ENCODE measurements at regions not wholly inside any gene's neighbourhood (a gene's known extent, or its start where the extent isn't known, plus 50 kb on each side); places are given as distances from the start of the nearest gene placed in this dataset.

DNA sequence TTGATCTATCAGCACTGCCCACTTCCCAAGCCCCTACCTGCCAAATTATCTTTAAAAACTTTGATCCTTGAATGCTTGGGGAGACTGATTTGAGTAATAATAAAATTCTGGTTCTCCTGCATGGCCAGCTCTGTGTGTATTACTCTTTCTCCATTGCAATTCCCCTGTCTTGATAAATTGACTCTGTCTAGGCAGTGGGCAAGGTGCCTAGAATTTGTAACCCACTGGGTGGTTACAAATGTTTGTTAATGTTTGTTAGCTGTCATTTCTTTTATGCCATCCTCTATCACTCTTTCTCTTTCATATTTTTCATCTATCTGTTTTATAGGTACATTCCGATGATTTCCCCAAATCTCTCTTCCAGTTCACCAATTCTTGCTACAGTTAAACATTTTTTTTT lies 694.1 kb downstream of the TYW1 start:
- DNase-seq (ENCODE audit: low read depth) = no peak

DNA sequence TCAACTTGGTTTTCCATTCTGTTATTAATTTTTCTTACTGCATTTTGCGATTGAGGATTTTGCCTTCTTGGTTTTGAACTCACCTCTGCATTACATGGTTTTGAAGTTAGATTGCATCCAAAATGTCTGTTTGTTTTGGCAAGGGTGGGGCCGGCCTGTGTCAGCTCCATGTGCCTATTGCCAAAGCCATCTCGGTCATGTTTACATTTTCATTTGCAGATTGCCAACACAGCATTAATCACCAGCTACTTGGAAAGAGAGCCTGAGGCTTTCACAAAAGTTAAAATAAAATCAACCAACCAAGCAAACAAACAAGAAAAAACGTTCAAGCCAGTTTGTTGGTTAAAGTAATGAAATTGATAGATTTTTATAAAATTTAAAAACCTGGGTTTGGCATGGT lies 695.8 kb downstream of the TYW1 start:
- no peak for DNase-seq (ENCODE audit: low read depth)

DNA sequence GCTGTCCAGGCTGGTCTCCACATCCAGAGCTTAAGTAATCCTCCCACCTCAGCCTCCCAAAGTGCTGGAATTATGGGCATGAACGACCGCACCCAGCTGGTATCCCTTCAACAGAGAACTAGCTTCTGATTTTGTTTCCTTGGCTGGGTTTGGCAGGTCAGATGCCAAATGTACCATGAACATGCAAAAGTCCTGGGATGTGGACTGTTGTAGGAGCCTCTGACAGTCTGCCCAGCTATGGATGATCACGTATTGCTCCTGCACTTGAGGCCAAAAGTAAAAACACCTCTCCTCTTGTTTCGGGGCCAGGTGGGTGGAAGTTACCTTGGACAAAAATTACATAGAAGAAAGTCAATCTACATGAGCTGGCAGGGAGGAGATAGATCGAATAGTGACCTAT lies 699.5 kb downstream of the TYW1 start:
- no peak for DNase-seq (ENCODE audit: low read depth)

DNA sequence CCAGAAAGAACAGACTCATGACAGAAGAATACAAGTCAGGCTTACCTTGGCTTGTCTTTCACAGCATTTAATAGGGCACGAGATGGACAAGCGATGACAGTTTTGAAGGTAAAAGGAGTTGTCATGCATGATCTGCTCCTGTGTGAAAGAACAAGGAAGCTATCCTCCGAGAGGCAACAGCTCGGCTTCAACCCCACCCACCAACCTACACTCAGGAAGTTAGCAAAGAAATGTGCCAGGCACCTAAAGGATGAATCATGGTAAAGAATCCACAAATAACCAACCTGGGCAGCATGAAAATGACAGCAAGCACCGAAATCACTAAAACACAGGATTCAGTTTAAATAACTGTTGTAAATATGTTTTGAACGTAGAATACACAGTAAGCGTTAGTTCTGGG lies 700.2 kb downstream of the TYW1 start:
- no peak for DNase-seq (ENCODE audit: low read depth)

DNA sequence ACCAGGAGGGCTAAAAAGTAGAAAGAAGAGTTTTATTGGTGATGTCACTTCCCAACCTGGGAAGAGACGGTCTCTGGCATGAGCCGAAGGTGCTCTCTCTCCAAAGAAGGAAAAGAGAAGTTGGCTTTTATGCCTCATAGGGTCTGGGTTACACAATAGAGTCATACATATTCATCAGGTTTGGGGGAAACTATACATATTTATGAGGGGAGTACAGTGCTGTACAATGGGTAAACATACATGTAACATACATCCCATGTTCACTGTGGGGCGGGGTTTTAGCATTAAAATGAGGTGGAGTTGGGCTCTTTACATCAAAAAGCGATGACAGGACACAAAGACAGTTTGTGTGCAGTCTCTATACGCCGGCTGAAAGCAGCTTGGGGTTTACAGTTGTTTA lies 701.7 kb downstream of the TYW1 start:
- no peak for DNase-seq (ENCODE audit: low read depth)

DNA sequence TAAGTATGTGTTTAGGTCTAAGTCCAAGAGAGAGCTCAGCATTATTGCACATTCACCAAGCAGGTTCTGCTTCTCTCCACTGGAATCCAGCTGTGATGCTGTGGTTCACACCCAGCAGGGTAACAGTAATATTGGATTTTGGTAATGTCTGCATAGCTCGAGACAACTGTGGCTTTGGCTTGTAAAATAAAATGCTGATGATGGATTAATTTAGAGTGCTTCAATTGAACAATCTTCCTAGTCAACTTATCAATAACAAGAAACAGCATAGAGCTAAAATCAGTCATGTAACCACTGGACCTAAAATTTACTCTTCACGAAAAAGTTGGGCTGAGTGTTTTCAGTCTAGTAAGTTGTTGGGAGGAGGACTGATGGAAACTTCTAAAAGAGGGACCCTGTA lies 709.2 kb downstream of the TYW1 start:
- no peak for DNase-seq (ENCODE audit: low read depth)

DNA sequence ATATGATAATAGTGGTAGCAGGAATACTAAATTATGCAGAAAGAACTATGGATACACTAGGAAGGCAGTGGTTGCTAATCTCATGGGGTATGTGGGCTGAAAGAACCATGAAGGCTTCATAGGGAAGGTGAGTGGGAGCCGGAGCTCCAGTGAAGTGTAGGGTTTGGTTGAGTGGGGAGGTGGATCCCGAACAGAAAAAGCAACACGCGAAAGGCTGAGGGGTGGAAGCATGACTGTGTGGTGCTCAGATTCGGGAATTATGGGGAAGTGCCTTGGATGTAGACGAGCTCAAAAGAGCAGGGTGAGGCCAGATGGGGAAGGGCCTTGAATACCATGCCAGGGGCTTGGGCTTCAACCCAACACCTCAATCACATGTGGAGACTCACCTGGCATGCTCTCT lies 715.1 kb downstream of the TYW1 start:
- DNase-seq (ENCODE audit: low read depth) = no peak

DNA sequence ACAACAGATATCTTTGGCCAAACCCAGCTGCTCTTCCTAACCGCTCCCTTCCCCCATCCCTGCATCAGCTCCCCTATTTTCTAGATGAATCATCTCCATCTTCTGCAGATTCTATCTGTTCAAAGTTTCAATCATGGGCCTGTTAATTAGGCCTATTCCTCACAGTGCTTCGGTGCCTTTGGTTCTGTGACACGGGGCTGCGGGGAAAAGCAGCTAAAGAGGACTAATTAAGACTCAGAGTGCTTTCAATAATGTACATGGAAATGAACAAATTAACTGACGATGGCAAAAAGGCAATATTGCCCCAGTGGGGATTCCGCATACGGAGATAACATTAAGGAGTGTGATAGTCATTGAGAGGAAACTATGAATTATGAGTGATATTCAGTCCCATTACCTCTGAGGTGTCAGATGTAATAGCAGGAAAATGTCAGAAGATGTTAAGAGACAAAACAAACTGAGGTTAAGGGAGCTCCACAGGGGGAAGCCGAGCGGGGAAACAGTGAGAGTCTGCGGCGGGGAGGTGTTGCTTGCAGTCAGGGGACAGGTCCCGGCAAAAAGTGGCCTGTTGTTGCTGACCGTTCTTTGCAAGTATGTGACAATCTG lies 716.9 kb downstream of the TYW1 start:
- no peak for DNase-seq (ENCODE audit: low read depth)

DNA sequence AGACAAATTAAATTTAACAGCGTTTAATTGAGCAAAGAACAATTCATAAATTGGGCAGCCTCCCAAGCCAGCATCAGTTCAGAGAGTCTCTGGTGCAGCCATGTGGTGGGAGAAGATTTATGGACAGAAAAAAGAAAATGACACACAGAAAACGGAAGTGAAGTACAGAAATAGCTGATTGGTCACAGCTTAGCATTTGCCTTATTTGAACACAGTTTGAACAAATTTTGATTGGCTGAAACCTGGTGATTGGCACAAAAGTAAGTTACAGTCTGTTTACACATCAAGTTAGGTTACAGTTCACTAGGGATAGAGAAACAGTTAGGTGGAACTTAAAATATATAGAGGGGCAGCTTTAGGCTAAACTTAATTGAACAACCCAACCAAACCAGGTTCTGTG lies 720.1 kb downstream of the TYW1 start:
- DNase-seq (ENCODE audit: low read depth) = no peak

DNA sequence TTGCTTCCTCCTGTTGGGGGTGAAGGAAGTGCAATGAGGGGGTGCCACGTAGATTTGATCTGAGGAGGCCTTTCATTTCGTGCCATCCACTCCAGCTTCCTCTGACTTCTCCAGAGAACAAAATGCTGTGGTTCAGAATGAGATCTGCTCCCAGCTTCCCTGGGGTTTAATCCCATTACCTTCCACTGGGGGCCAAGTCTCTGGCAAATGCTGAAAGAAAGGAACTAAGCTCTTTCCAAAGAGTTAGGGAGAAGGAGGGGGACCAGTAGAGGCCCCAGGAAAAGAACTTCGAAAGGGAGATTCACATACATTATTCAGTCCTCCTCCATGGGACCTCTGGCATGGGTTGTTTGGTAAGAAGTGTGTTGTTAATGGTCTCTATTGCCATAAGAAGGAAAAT lies 727.0 kb downstream of the TYW1 start:
- DNase-seq (ENCODE audit: low read depth) = no peak

DNA sequence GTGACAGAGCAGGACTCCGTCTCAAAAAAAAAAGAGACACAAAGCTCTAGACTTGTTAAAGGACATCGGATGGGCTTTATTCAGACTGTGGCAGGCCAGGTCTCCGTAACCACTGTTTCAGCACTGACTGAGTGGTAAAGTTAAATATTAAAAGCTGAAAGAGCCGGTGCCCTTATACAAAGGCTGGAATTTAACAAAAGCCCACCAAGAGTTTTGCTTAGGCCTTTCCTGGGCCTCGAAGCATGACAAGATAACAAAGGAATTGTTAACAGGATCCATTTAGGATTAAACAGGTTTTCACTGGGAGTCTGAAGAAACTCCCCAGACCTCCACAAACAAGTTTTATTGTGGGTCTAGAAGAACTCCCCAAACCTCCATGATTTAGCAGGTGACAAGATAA lies 727.8 kb downstream of the TYW1 start:
- DNase-seq (ENCODE audit: low read depth) = no peak

DNA sequence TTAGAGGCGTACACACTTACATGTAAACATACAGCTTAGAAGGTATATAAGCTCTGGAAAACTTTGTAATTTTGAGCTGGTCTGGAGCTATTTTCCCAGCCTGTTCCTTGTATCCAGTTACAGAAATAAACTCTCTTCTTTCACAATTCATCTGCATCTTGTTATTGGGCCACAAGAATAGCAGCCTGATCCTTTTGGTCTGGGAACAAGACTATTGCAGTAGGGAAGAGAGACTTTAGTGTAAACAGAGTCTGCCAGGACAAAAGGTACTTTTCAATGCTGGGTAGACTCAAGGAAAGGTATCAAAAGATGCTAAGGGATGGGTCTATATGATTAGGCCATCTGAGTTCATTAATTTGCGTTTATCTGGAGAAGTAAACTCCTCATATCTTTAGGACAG lies 728.3 kb downstream of the TYW1 start:
- DNase-seq (ENCODE audit: low read depth) = no peak

DNA sequence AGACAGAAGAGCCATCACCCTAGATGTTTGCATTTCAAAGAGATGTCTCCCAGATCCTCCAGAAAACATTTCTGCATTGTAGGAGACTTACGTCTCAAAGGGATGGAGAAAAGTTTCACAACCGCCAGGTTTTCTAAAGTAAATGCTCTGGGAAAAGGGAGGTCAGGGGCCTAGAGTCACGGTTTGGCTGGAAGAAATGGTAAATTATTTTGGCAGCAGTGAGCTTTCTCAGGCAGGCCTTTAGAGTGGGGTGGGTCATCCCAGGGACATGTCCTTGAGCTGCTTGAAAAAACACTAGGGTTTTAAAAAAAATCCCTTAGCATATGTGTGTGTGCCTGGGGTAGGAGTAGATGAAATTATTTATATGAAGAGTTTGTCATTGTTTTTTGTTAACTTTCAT lies 728.8 kb downstream of the TYW1 start:
- no peak for DNase-seq (ENCODE audit: low read depth)

DNA sequence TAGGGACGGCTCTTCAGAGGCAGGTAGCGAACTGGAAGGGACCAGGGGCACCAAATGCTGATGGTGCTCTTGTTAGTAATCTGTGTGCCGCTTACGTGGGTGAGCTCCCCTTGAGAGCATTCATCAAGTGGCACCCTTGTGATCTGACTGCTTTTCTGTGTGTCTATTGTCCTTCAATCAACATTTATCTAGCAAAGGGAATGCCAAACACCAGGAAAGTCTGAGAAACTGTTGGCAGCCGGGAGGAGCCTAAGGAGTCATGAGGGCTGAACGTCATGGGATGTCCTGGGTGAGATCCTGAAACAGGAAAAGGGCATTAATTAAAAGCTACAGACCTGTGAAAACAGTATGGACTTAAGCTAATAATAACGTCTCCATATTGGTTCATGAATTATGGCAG lies 733.1 kb downstream of the TYW1 start:
- no peak for DNase-seq (ENCODE audit: low read depth)

DNA sequence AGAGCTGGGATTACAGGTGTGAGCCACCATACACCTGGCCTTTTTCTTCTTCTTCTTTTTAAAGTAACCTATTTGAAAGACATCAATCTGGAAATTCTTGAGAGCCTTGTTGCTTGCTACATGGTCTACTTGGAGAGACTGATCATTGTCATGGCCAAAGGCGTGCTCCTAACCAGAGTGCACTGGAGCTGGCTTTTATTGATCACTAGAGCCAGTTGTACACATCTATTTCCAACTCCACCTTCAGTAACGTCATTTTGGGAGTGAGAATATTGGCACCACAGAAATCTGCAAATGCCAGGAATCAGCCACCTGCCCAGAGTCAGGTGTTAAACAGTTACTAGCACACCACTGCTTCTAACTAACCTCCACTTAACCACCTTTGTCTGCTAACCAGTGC lies 735.1 kb downstream of the TYW1 start:
- DNase-seq (ENCODE audit: low read depth) = no peak

DNA sequence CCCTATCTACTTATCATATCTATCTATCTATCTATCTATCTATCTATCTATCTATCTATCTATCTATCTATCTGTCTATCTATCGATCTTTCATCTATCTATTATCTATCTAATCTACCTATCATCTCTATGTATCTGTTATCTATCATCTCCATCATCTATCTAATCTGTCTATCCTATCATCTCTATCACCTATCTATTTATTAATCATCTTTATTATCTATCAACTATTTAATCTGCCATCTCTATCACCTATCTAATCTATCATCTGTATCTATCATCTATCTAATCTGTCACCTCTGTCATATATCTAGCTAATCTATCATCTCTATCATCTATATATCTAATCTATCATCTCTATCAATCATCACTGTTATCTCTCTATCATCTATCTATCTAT lies 736.3 kb downstream of the TYW1 start:
- no peak for DNase-seq (ENCODE audit: low read depth)

DNA sequence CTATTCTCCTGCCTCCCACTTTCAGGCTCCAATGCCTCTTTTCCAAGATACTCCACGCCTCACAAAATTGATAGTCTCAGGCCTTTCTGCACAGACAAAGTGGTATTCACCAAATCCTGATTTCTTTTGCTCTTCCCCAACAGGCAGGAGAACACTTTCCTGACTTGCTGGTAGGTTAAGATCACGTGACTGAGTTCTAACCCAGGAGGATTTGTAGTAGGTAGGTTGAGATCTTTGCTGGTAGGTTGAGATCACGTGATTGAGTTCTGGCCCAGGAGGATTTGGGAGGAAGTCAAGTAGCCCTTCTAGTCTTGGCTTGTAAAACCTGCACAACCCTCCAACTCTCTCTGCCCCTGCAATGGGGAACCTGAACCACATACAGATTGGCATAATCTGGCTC lies 741.5 kb downstream of the TYW1 start:
- DNase-seq (ENCODE audit: low read depth) = no peak

DNA sequence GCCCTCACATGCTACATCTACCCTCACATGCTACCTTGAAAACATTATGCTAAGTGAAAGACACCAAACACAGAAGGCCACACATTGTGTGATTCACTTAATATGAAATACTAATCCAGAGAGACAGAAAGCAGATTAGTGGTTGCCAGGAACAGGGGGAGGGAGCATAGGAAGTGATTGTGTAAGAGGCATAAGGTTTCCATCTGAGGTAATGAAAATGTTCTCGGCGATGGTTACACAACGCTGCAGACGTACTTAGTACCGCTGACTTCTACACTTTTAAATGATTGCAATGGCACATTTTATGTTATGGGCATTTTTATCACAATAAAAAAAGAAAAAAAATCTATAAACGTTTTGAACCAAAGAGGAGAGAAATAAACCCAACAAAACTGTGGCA lies 742.3 kb downstream of the TYW1 start:
- no peak for DNase-seq (ENCODE audit: low read depth)

DNA sequence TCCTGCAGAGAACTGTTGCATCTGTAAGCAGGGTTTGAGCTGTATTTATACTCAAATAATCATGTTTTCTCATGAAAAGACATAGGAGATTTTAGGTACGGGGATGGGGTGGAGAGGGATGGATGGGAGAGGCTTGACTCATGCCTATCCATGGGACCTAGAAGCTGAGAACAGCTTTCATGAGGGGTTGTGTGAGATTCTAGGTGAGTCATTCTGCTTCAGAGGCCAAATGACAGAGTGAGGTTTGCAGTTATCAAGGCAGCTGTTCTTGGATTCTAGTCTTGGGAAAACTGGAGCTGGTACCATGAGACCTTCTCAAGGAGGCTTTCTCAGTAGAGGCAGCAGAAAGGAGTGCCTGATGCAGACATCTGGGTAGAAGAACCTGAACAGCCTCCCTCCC lies 746.9 kb downstream of the TYW1 start:
- DNase-seq (ENCODE audit: low read depth) = no peak

DNA sequence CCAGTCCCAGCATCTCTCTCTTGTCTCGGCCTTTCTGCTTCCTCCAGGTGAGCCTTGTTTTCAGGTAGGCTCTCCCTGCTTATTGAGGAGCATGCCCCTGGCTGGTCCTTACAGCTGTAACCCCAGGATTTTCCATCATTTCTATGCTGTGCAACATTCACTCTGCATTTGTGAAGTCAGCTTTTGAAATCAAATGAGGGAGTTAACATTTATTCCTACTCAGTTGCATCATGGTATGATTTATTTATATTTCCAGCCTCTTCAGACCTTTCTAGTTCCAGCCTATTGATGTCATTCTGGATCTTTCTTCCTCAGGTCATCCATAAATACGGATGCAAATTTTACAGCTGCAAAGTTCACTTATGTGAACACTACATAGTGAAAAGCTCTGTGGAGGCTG lies 755.6 kb downstream of the TYW1 start:
- no peak for DNase-seq (ENCODE audit: low read depth)

DNA sequence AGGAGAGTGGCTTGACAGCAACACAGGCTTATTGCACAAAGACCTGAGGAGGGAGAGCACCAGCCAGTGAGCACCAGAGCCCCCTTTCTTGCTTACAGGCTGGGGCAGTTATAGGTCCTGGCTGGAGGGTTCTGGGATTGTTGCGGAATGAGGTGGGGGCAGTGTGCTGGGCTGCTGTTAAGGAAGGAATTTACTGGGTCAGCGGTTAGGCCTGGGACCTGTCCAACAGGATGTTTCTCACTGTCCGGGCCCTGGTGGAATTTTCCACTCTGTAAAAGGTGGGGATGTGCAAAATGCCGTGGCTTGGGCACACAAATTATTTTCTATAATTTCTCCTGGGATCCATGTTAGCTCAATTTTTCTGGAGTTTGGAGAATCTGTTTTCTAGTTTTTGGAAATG lies 757.3 kb downstream of the TYW1 start:
- DNase-seq (ENCODE audit: low read depth) = no peak

DNA sequence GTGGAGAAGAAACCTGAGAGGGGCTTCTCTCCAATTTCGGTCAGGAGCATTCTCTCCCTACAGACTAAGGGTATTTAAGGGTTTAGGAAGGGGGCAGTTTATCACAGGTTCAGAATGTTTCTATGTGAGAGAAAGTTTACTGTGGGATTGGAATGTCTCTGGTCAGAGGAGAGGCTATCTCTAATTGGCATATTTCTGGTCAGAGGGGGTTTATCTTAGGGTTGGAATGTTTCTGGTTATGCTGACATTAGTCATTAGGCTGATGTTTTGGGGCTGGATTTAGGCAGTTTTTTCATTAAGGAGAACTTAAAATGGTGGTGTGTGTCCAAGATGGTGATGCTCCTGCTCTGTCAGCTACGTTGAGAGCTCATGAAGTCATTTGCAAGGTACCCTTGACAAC lies 758.0 kb downstream of the TYW1 start:
- DNase-seq (ENCODE audit: low read depth) = no peak

DNA sequence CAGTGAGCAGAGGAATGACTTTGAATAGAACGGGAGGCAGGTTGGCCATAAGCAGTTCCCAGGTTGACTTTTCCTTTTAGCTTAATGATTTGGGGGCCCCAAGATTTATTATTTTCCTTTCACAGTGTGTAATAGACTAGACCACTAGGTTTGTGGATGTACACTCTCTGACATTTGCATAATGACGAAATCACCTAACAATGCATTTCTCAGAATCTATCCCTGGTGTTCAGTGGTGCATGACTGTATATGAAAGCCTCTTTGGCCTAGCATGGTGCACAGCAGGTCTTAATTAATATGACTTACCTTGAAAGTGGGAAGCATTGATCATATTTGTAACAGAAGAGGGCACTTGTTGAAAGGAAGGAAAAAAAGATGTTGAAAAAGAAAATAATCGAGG lies 761.9 kb downstream of the TYW1 start:
- no peak for DNase-seq (ENCODE audit: low read depth)

DNA sequence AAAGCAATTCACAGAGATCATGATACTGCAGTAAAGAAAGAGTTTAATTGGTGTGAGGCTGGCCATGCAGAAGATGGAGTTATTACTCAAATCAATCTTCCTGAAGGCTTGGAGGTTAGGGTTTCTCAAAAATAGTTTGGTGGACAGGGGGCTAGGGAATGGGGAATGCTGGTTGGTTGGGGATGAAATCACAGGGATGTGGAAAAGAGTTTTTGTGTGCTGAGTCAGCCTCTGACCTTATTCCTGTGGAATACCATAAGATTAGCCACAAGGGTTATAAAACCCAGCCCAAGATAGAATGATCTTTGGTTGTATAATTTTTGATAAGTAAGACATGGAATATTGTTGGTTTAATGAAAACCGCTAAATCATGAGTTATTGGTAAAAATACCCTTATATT lies 764.3 kb downstream of the TYW1 start:
- no peak for DNase-seq (ENCODE audit: low read depth)

DNA sequence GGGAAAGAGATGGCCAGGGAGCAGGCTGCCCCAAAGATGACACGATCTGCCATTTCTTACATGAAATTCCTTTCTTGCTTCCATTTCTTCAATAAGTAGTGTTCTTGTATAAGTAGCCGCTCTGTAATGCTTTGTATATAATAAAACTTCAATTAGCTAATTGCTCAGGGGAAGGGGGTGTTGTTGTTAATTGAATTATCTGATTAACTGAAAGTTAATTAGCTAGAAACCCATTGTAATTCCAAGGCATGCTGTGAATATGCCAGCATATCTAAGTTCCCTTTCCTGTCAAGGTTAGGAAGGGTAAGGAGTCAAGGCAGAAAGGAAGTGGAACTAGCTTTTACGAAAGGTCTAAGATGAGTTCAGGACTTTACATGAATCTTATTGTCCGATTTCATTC lies 765.9 kb downstream of the TYW1 start:
- no peak for DNase-seq (ENCODE audit: low read depth)
